H1 (cell line): ENCODE measurements at regions not wholly inside any gene's neighbourhood (a gene's known extent, or its start where the extent isn't known, plus 50 kb on each side); places are given as distances from the start of the nearest gene placed in this dataset.

Source experiments
- CTCF ChIA-PET: fragments of 300-600 bp; sonication (Branson Sonifier 250); formaldehyde crosslinking; loops from one replicate; lab custom pipeline; 2021; ENCODE audit not compliant: partially characterized antibody; lab: Charles Lee
- POLR2A ChIA-PET: fragments of 300-600 bp; sonication (Branson Sonifier 250); formaldehyde crosslinking; loops from one replicate; lab custom pipeline; 2021; ENCODE audit warnings: inconsistent platforms; ENCODE audit not compliant: partially characterized antibody; lab: Charles Lee
- DNase-seq, 2 experiments: peaks; one replicate each; pipeline versions ENCODE4 v3.0.0 to v3.0.0-alpha.2; 2010 to 2022; ENCODE audit warnings: low spot score in 2 of 2, low read depth in 1 of 2, mixed read lengths in 1 of 2
- FAIRE-seq: peaks from 2 replicates; lab custom pipeline; 2011; peaks lifted over from hg19 to GRCh38; lab: Jason Lieb, UNC
- H2AFZ ChIP-seq: 2 replicates; pipeline ENCODE4 v1.8.1; 2012; ENCODE audit warnings: low read length, inconsistent platforms
- H2AK5ac ChIP-seq: 2 replicates; pipeline ENCODE4 v1.6.1; 2013; ENCODE audit warnings: low read depth, low read length
- H2BK120ac ChIP-seq: replicated peaks from 2 replicates; pipeline ENCODE3; 2013; ENCODE audit warnings: low read depth, low read length, inconsistent platforms
- H2BK12ac ChIP-seq: 2 replicates; pipeline ENCODE4 v1.6.1; 2013; ENCODE audit warnings: low read depth, low read length
- H2BK15ac ChIP-seq: 2 replicates; pipeline ENCODE4 v1.6.1; 2013; ENCODE audit warnings: low read length
- H2BK20ac ChIP-seq: 2 replicates; pipeline ENCODE4 v1.6.1; 2013; ENCODE audit warnings: low read length
- H2BK5ac ChIP-seq: 2 replicates; pipeline ENCODE4 v1.6.1; 2013; ENCODE audit warnings: low read depth, low read length
- H3K14ac ChIP-seq: 2 replicates; pipeline ENCODE4 v1.6.1; 2013; ENCODE audit warnings: inconsistent platforms; ENCODE audit not compliant: insufficient read length
- H3K18ac ChIP-seq: 2 replicates; pipeline ENCODE4 v1.6.1; 2013; ENCODE audit warnings: low read length; ENCODE audit errors: extremely low read depth
- H3K23ac ChIP-seq: 2 replicates; pipeline ENCODE4 v1.6.1; 2013; ENCODE audit warnings: inconsistent platforms; ENCODE audit not compliant: insufficient read length
- H3K23me2 ChIP-seq: 2 replicates; pipeline ENCODE4 v1.6.1; 2013; ENCODE audit warnings: low read depth, low read length
- H3K27ac ChIP-seq: 2 replicates; pipeline ENCODE4 v1.6.1; 2011; ENCODE audit warnings: low read depth, low read length, inconsistent platforms
- H3K27me3 ChIP-seq, 4 experiments: replicated peaks in 1 of 4; 1 replicate in 1 of 4; 2 replicates in 3 of 4; pipeline versions ENCODE4 v1.6.1 to v1.8.1; 2011 to 2013; ENCODE audit warnings: low read length in 3 of 4, mild to moderate bottlenecking in 3 of 4, inconsistent platforms in 2 of 4, mixed read lengths in 2 of 4, moderate library complexity in 1 of 4; ENCODE audit not compliant: control insufficient read depth in 3 of 4, insufficient read depth in 3 of 4; ENCODE audit errors: extremely low read depth in 1 of 4
- H3K36me3 ChIP-seq, 4 experiments: 2 replicates each; pipeline versions ENCODE4 v1.6.1 to v1.8.1; 2011 to 2013; ENCODE audit warnings: mild to moderate bottlenecking in 4 of 4, low read length in 3 of 4, moderate library complexity in 2 of 4, control low read depth in 1 of 4, inconsistent platforms in 1 of 4; ENCODE audit not compliant: insufficient read depth in 4 of 4, control insufficient read depth in 2 of 4
- H3K4ac ChIP-seq: replicated peaks from 2 replicates; pipeline ENCODE3; 2013; ENCODE audit warnings: low read length, low read depth, mixed read lengths, inconsistent platforms; ENCODE audit not compliant: insufficient read length
- H3K4me1 ChIP-seq, 4 experiments: replicated peaks in 1 of 4; 1 replicate in 1 of 4; 2 replicates in 3 of 4; pipeline versions ENCODE4 v1.6.1 to v1.8.1; 2011 to 2013; ENCODE audit warnings: low read length in 3 of 4, inconsistent platforms in 2 of 4, mixed read lengths in 1 of 4; ENCODE audit not compliant: insufficient read depth in 4 of 4, control insufficient read depth in 3 of 4
- H3K4me2 ChIP-seq, 2 experiments: 2 replicates each; pipeline versions ENCODE4 v1.6.1 to v1.8.1; 2011 to 2013; ENCODE audit warnings: low read depth in 2 of 2, low read length in 2 of 2, control low read depth in 1 of 2, inconsistent platforms in 1 of 2, mild to moderate bottlenecking in 1 of 2; ENCODE audit not compliant: insufficient read depth in 1 of 2
- H3K4me3 ChIP-seq, 4 experiments: fragments of 200-600, 300-600 bp in 1 of 4; sonication (generic), shearing (Covaris generic), sonication (Bioruptor Twin) in 1 of 4; 2 replicates each; pipeline versions ENCODE4 v1.5.1 to v1.8.1; 2011 to 2016; ENCODE audit warnings: low read length in 4 of 4, low read depth in 3 of 4, control low read depth in 2 of 4, inconsistent platforms in 2 of 4, mild to moderate bottlenecking in 2 of 4, mixed read lengths in 1 of 4, moderate library complexity in 1 of 4; ENCODE audit not compliant: insufficient read depth in 2 of 4; ENCODE audit errors: extremely low read depth in 1 of 4
- H3K56ac ChIP-seq: replicated peaks from 2 replicates; pipeline ENCODE3; 2013; ENCODE audit warnings: low read depth, mild to moderate bottlenecking, mixed read lengths, low read length, inconsistent platforms; ENCODE audit not compliant: insufficient read length
- H3K79me1 ChIP-seq: 2 replicates; pipeline ENCODE4 v1.6.1; 2013; ENCODE audit warnings: low read depth, low read length, control low read depth
- H3K79me2 ChIP-seq, 2 experiments: 2 replicates each; pipeline versions ENCODE4 v1.6.1 to v1.8.1; 2012 to 2013; ENCODE audit warnings: low read length in 2 of 2, mild to moderate bottlenecking in 2 of 2, inconsistent platforms in 1 of 2; ENCODE audit not compliant: insufficient read depth in 2 of 2, control insufficient read depth in 1 of 2
- H3K9ac ChIP-seq, 4 experiments: replicated peaks in 1 of 4; 1 replicate in 1 of 4; 2 replicates in 3 of 4; pipeline versions ENCODE4 v1.6.1 to v1.8.1; 2011 to 2013; ENCODE audit warnings: low read depth in 3 of 4, low read length in 3 of 4, control low read depth in 2 of 4, mild to moderate bottlenecking in 2 of 4, moderate library complexity in 2 of 4, inconsistent platforms in 1 of 4; ENCODE audit errors: extremely low read depth in 1 of 4
- H3K9me3 ChIP-seq, 2 experiments: 2 replicates each; pipeline versions ENCODE4 v1.6.1 to v1.8.1; 2012 to 2013; ENCODE audit warnings: mild to moderate bottlenecking in 2 of 2, moderate library complexity in 2 of 2, control low read depth in 1 of 2, inconsistent platforms in 1 of 2, low read depth in 1 of 2, low read length in 1 of 2, mixed read lengths in 1 of 2; ENCODE audit not compliant: insufficient read depth in 2 of 2
- H4K20me1 ChIP-seq, 2 experiments: replicated peaks in 1 of 2; 2 replicates each; pipeline versions ENCODE3 to v1.8.1; 2011 to 2013; ENCODE audit warnings: inconsistent platforms in 2 of 2, low read length in 2 of 2, mild to moderate bottlenecking in 1 of 2; ENCODE audit not compliant: insufficient read depth in 2 of 2, control insufficient read depth in 1 of 2
- H4K5ac ChIP-seq: 2 replicates; pipeline ENCODE4 v1.6.1; 2013; ENCODE audit warnings: low read length, low read depth, mixed read lengths, inconsistent platforms; ENCODE audit not compliant: insufficient read length
- H4K8ac ChIP-seq: 2 replicates; pipeline ENCODE4 v1.8.0; 2013; ENCODE audit warnings: mild to moderate bottlenecking, moderate library complexity, low read length, inconsistent platforms; ENCODE audit not compliant: insufficient read depth; ENCODE audit errors: extremely low read depth
- H4K91ac ChIP-seq: replicated peaks from 2 replicates; pipeline ENCODE3; 2013; ENCODE audit warnings: low read length, mixed read lengths, inconsistent platforms; ENCODE audit not compliant: insufficient read length
- ASH2L ChIP-seq: fragments of 200-600, 300-600 bp; sonication (generic); IDR thresholded peaks from one replicate; pipeline ENCODE4 v1.7.1; 2017; ENCODE audit warnings: low read length
- BRCA1 ChIP-seq: IDR thresholded peaks from 2 replicates; pipeline ENCODE4 v1.6.1; 2012; ENCODE audit warnings: low read depth, low read length, improper control_type of control experiment
- CTBP2 ChIP-seq: IDR thresholded peaks from 2 replicates; pipeline ENCODE4 v1.7.0; 2011; ENCODE audit warnings: borderline replicate concordance, mild to moderate bottlenecking, moderate library complexity, mixed read lengths, low read length; ENCODE audit not compliant: insufficient read depth, insufficient read length
- CTCF ChIP-seq, 3 experiments: IDR thresholded peaks; 1 replicate in 2 of 3; 2 replicates in 1 of 3; pipeline versions ENCODE4 v1.5.1 to v1.6.1; 2011; ENCODE audit warnings: low read length in 3 of 3, mild to moderate bottlenecking in 3 of 3, inconsistent platforms in 2 of 3, low read depth in 1 of 3, moderate library complexity in 1 of 3; ENCODE audit not compliant: insufficient read depth in 1 of 3; ENCODE audit errors: control extremely low read depth in 1 of 3
- EZH2 ChIP-seq: fragments of 200-600 bp; sonication (generic); IDR thresholded peaks from 2 replicates; pipeline ENCODE4 v1.7.1; 2012; ENCODE audit warnings: low read depth, mild to moderate bottlenecking, moderate library complexity, low read length, inconsistent platforms; ENCODE audit not compliant: severe bottlenecking
- GABPA ChIP-seq: IDR thresholded peaks from 2 replicates; pipeline ENCODE4 v1.6.1; 2011; ENCODE audit warnings: mild to moderate bottlenecking, low read length, moderate library complexity, borderline replicate concordance; ENCODE audit not compliant: insufficient read depth
- GTF2F1 ChIP-seq: IDR thresholded peaks from 2 replicates; pipeline ENCODE4 v1.6.1; 2012; ENCODE audit warnings: low read depth, low read length, improper control_type of control experiment, borderline replicate concordance
- PHF8 ChIP-seq: fragments of 200-600 bp; sonication (generic); conservative IDR thresholded peaks from 2 replicates; pipeline ENCODE4 v1.7.1; 2012; ENCODE audit warnings: low read depth, mild to moderate bottlenecking, inconsistent platforms, low read length, moderate library complexity
- SIN3A ChIP-seq, 2 experiments: IDR thresholded peaks in 1 of 2; conservative IDR thresholded peaks in 1 of 2; 2 replicates each; pipeline ENCODE4 v1.6.1; 2011 to 2012; ENCODE audit warnings: low read length in 2 of 2, improper control_type of control experiment in 1 of 2, low read depth in 1 of 2, mild to moderate bottlenecking in 1 of 2
- SP4 ChIP-seq: IDR thresholded peaks from 2 replicates; pipeline ENCODE4 v1.6.1; 2012; ENCODE audit warnings: low read length, inconsistent platforms
- TEAD4 ChIP-seq: IDR thresholded peaks from 2 replicates; pipeline ENCODE4 v1.6.1; 2012; ENCODE audit warnings: low read depth, low read length, inconsistent platforms, mixed read lengths
- YY1 ChIP-seq: IDR thresholded peaks from 2 replicates; pipeline ENCODE4 v1.6.1; 2011; ENCODE audit warnings: low read depth, mild to moderate bottlenecking, low read length
- WGBS, 2 experiments: shearing (Covaris generic) in 1 of 2; methylation state at CpG; one replicate each; pipeline versions ENCODE4 v1.1.6 to v1.1.7; 2013 to 2015; ENCODE audit warnings: low lambda C conversion rate in 2 of 2, mixed read lengths in 2 of 2, inconsistent platforms in 1 of 2, low coverage in 1 of 2, missing lambda C conversion rate in 1 of 2; ENCODE audit not compliant: insufficient replicate concordance in 2 of 2, insufficient coverage in 1 of 2, insufficient read length in 1 of 2; ENCODE audit errors: extremely low coverage in 1 of 2, missing lambda C conversion rate in 1 of 2; 5-methylcytosine and 5-hydroxymethylcytosine counted together

DNA sequence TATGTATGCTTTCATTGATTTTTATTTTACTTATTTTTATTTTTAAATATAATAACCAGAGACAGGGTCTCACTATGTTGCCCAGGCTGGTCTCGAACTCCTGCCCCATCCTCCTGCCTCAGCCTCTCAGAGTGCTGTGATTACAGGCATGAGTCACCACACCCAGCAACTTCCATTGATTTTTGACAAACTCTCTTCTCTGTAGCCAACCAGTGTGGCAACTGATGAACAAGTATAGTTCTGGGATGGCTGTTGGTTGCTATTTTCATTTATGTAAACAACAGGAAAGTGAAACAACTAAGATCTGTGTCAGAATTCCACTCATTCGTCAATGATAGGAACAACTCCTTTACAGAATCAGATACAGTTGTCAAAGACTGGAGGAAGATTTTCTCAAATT, 356.7 kb upstream of the JARID2 start:
- Histone ChIP-seq H3K27ac (no peak overlapping the region), H3K23ac (no peak overlapping the region), H3K36me3 (peaks cover 0 to under 1% (median under 1%) of the 10 kb centered on the region in 4 experiments; a peak in 1 of 8 replicates), H3K79me2 (peaks cover 3% of the 10 kb centered on the region in 2 experiments; a peak in 2 of 4 replicates), H2BK120ac (no peak overlapping the region), H3K4me1 (peaks cover 0 to 3% (median 2%) of the 10 kb centered on the region in 4 experiments; a peak in 4 of 7 replicates), H3K9ac (no peak overlapping the region), H3K18ac (no peak overlapping the region), H2AK5ac (no peak overlapping the region), H3K9me3 (peaks cover 10% of the 10 kb centered on the region in 2 experiments), H2BK5ac (no peak overlapping the region), H3K27me3 (no peaks in the 10 kb centered on the region), H3K79me1 (peaks cover 12% of the 10 kb centered on the region), H3K56ac (no peak overlapping the region), H3K4me2 (no peak overlapping the region), H3K4me3 (no peak overlapping the region), H4K91ac (no peak overlapping the region), H4K5ac (no peak overlapping the region), H3K14ac (no peak overlapping the region), H4K8ac (no peak overlapping the region), H2BK20ac (no peak overlapping the region), H4K20me1 (no peaks in the 10 kb centered on the region), H2AFZ (no peak overlapping the region), H3K4ac (no peak overlapping the region), H2BK15ac (no peak overlapping the region), H2BK12ac (no peak overlapping the region), H3K23me2 (no peaks in the 10 kb centered on the region)
- 88% methylated on average over 2 of the region's 2 CpGs; no CpG with 5 or more reads in 1 of the 2 experiments for WGBS, 2 experiments
- CTCF ChIA-PET = no interaction called here
- POLR2A ChIA-PET = interaction anchor here (1.2 kb wide), 1 partner anchor 12 kb away, joined by 4 read pairs; no protein-coding TSS in a partner anchor
- DNase-seq (no peak), FAIRE-seq (no peak)
- TF ChIP-seq TEAD4 (no peak), PHF8 (no peak), GTF2F1 (no peak), EZH2 (no peak), BRCA1 (no peak), GABPA (no peak), YY1 (no peak), SIN3A (conservative IDR thresholded peaks at IDR 0.05 in 1 of 2, IDR thresholded peaks at IDR 0.05 in 1 of 2; ENCODE audit: low read depth in 1 of 2, low read length in 2 of 2) (no peak), CTBP2 (no peak), CTCF (IDR thresholded peaks at IDR 0.05; ENCODE audit: control extremely low read depth in 1 of 3, insufficient read depth in 1 of 3, low read depth in 1 of 3, low read length in 3 of 3) (no peak), SP4 (no peak), ASH2L (no peak)
